ENCODE measurements at regions not wholly inside any gene's neighbourhood (a gene's known extent, or its start where the extent isn't known, plus 50 kb on each side); places are given as distances from the start of the nearest gene placed in this dataset.

GRCh38 chr10:8531116-8531515 lies 476.6 kb downstream of the GATA3 start:
- no peak overlapping the region for H3K4me3 ChIP-seq (ENCODE audit: low read depth, low read length)
- H3K27me3 ChIP-seq: no peaks in the 10 kb centered on the region
- TF ChIP-seq CTCF (IDR thresholded peaks at IDR 0.05; ENCODE audit: low read depth, low read length): no peak
- no peak for DNase-seq
- peaks cover 9% of the 10 kb centered on the region for H3K4me1 ChIP-seq
- H3K9me3 ChIP-seq: no peaks in the 10 kb centered on the region
- no peaks in the 10 kb centered on the region for H3K36me3 ChIP-seq

GRCh38 chr10:8532647-8533046 lies 478.2 kb downstream of the GATA3 start:
- no peak overlapping the region for H3K4me3 ChIP-seq (ENCODE audit: low read depth, low read length)
- peaks cover 9% of the 10 kb centered on the region for H3K4me1 ChIP-seq
- TF ChIP-seq CTCF (IDR thresholded peaks at IDR 0.05; ENCODE audit: low read depth, low read length): no peak
- no peaks in the 10 kb centered on the region for H3K9me3 ChIP-seq
- no peaks in the 10 kb centered on the region for H3K27me3 ChIP-seq
- no peak for DNase-seq
- H3K36me3 ChIP-seq: no peaks in the 10 kb centered on the region

GRCh38 chr10:8533462-8533861 lies 479.0 kb downstream of the GATA3 start:
- H3K27me3 ChIP-seq: no peaks in the 10 kb centered on the region
- no peaks in the 10 kb centered on the region for H3K36me3 ChIP-seq
- no peak for DNase-seq
- no peak overlapping the region for H3K4me3 ChIP-seq (ENCODE audit: low read depth, low read length)
- peaks cover 9% of the 10 kb centered on the region for H3K4me1 ChIP-seq
- no peaks in the 10 kb centered on the region for H3K9me3 ChIP-seq
- no peak for TF ChIP-seq CTCF (IDR thresholded peaks at IDR 0.05; ENCODE audit: low read depth, low read length)

GRCh38 chr10:8534096-8534495 lies 479.6 kb downstream of the GATA3 start:
- Histone ChIP-seq H3K9me3 (no peaks in the 10 kb centered on the region), H3K27me3 (no peaks in the 10 kb centered on the region), H3K4me1 (peaks cover 9% of the 10 kb centered on the region), H3K4me3 (ENCODE audit: low read depth, low read length) (no peak overlapping the region), H3K36me3 (no peaks in the 10 kb centered on the region)
- DNase-seq: no peak
- no peak for TF ChIP-seq CTCF (IDR thresholded peaks at IDR 0.05; ENCODE audit: low read depth, low read length)

- H3K36me3 ChIP-seq: no peaks in the 10 kb centered on the region
These were observed 480.4 kb downstream of the GATA3 start for GRCh38 chr10:8534891-8535290.

GRCh38 chr10:8539056-8539455 lies 484.6 kb downstream of the GATA3 start:
- Histone ChIP-seq H3K4me1 (peaks cover 6% of the 10 kb centered on the region), H3K36me3 (no peaks in the 10 kb centered on the region), H3K9me3 (no peaks in the 10 kb centered on the region), H3K4me3 (ENCODE audit: low read depth, low read length) (no peak overlapping the region), H3K27me3 (no peaks in the 10 kb centered on the region)
- no peak for DNase-seq
- TF ChIP-seq CTCF (IDR thresholded peaks at IDR 0.05; ENCODE audit: low read depth, low read length): no peak

More at GRCh38 chr10:8534891-8535290, 480.4 kb downstream of the GATA3 start:
- Histone ChIP-seq H3K4me3 (ENCODE audit: low read depth, low read length) (no peak overlapping the region), H3K27me3 (no peaks in the 10 kb centered on the region), H3K4me1 (peaks cover 9% of the 10 kb centered on the region), H3K9me3 (no peaks in the 10 kb centered on the region)
- no peak for TF ChIP-seq CTCF (IDR thresholded peaks at IDR 0.05; ENCODE audit: low read depth, low read length)
- no peak for DNase-seq
